ENCODE measurements at regions not wholly inside any gene's neighbourhood (a gene's known extent, or its start where the extent isn't known, plus 50 kb on each side); places are given as distances from the start of the nearest gene placed in this dataset.

DNA sequence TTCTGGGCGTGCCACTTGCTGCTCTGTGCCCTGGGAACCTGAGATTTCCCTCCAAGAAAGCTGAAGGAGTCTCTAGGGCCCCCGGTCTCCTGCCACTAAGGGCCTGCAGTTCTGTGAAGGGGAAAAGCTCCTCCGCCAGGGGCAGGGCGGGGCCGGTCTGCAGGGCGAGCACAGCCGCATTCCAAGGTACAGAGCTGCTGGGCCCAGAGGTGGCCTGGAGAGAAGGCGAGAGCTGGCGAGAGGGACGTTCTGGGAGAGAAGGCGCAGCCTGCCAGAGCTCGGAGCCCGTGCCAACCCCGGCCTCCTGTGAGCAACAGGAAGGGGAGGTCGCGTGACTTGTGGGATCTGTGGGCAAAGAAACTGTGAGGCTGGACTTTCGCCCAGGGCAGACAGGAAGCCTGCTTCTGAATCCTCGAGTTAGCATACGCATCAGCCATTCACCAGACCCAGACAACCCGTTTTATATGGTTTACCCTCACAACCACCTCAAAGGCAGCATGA lies 500.4 kb downstream of the SHQ1 start:
- H3K27ac ChIP-seq: peak overlapping the region in 10 of 11 experiments; percentile 0 to 75 (median 61); a peak in 17 of 22 replicates
- TF ChIP-seq Cebpa-rat (IDR thresholded peaks at IDR 0.05): no peak
- peak overlapping the region; percentile 70 to 87 (median 82) for H3K4me2 ChIP-seq
- 0 out of 22 replicates have a peak, but pooled peaks cover 0 to 4% (median 0%) of the 10 kb centered on the region in 11 experiments for H3K9me3 ChIP-seq (replicated peaks in 1 of 11)
- H3K4me1 ChIP-seq: peaks cover 61 to 68% (median 65%) of the 10 kb centered on the region in 10 experiments
- H3K36me3 ChIP-seq: no peaks in the 10 kb centered on the region
- peaks cover 0 to 6% (median 0%) of the 10 kb centered on the region in 11 experiments; a peak in 1 of 22 replicates for H3K27me3 ChIP-seq
- no peaks in the 10 kb centered on the region for H4K20me1 ChIP-seq
- H3K9ac ChIP-seq: peak overlapping the region in 9 of 11 experiments; percentile 15 to 65 (median 58); a peak in 15 of 22 replicates
- H3K4me3 ChIP-seq: peak overlapping the region in 4 of 10 experiments; percentile 23 to 37 (median 25); a peak in 3 of 20 replicates

DNA sequence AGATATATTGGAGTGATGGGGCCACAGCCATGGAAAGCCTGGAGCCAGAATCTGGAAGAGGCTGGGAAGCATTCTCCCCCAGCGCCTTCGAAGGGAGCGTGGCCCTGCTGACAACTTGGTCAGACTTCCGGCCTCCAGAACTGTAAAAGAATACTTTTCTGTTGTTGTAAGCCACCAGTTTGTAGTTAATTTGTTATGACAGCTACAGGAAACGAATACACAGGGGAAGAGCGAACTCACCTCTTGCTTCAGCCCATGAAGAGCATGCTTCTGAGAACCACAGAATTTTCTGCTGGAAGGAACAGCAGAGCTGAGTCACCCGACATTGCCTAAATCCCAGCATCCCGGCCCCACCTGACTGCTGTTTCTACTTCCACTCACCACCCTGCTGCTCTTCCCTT lies 501.7 kb downstream of the SHQ1 start:
- H3K9ac ChIP-seq: peak overlapping the region in 5 of 11 experiments; percentile 7 to 39 (median 21); a peak in 5 of 22 replicates

DNA sequence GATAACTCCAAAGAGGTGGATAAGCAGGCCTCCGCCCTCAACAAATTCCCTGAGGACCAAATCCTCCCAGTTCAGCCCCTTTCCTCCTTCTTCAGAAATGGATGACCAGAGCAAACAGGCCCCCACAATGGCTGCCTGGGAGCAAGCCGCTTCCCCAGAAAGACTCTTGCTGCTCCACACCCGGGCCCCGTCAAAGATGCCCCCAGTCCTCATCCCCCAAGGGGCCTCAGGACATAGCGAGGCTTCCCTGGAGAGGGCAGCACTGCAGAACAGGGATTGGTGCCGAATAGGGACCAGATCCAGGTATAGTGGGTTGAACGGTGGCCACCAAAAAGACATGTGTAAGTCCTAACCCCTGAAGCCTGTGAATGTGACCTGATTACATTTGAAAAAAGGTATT lies 502.3 kb downstream of the SHQ1 start:
- H3K9me3 ChIP-seq (replicated peaks in 1 of 11): 0 out of 22 replicates have a peak, but pooled peaks cover 0 to 4% (median 0%) of the 10 kb centered on the region in 11 experiments
- H4K20me1 ChIP-seq: no peaks in the 10 kb centered on the region; a peak in 1 of 22 replicates
- peak overlapping the region in 5 of 11 experiments; percentile 7 to 39 (median 21); a peak in 4 of 22 replicates for H3K9ac ChIP-seq
- no peaks in the 10 kb centered on the region for H3K36me3 ChIP-seq
- H3K4me2 ChIP-seq: peak overlapping the region; percentile 70 to 87 (median 82)
- H3K27me3 ChIP-seq: peaks cover 0 to 4% (median 0%) of the 10 kb centered on the region in 11 experiments; a peak in 1 of 22 replicates
- peaks cover 64 to 83% (median 77%) of the 10 kb centered on the region in 10 experiments for H3K4me1 ChIP-seq
- no peak for TF ChIP-seq Cebpa-rat (IDR thresholded peaks at IDR 0.05)
- peak overlapping the region in 9 of 11 experiments; percentile 38 to 75 (median 59); a peak in 17 of 22 replicates for H3K27ac ChIP-seq
- no peak overlapping the region; a peak in 1 of 20 replicates for H3K4me3 ChIP-seq

More for the DNA sequence above, 501.7 kb downstream of the SHQ1 start:
- TF ChIP-seq Cebpa-rat (IDR thresholded peaks at IDR 0.05): peak in 2 of 11 experiments; percentile 26 to 27; a peak in 1 of 22 replicates
- H3K4me3 ChIP-seq: no peak overlapping the region
- peak overlapping the region; percentile 70 to 87 (median 82) for H3K4me2 ChIP-seq
- H3K27ac ChIP-seq: peak overlapping the region in 9 of 11 experiments; percentile 38 to 75 (median 59); a peak in 17 of 22 replicates
- 0 out of 22 replicates have a peak, but pooled peaks cover 0 to 4% (median 0%) of the 10 kb centered on the region in 11 experiments for H3K9me3 ChIP-seq (replicated peaks in 1 of 11)
- H4K20me1 ChIP-seq: no peaks in the 10 kb centered on the region; a peak in 1 of 22 replicates
- no peaks in the 10 kb centered on the region for H3K36me3 ChIP-seq
- peaks cover 64 to 80% (median 74%) of the 10 kb centered on the region in 10 experiments for H3K4me1 ChIP-seq
- peaks cover 0 to 6% (median 0%) of the 10 kb centered on the region in 11 experiments; a peak in 1 of 22 replicates for H3K27me3 ChIP-seq

DNA sequence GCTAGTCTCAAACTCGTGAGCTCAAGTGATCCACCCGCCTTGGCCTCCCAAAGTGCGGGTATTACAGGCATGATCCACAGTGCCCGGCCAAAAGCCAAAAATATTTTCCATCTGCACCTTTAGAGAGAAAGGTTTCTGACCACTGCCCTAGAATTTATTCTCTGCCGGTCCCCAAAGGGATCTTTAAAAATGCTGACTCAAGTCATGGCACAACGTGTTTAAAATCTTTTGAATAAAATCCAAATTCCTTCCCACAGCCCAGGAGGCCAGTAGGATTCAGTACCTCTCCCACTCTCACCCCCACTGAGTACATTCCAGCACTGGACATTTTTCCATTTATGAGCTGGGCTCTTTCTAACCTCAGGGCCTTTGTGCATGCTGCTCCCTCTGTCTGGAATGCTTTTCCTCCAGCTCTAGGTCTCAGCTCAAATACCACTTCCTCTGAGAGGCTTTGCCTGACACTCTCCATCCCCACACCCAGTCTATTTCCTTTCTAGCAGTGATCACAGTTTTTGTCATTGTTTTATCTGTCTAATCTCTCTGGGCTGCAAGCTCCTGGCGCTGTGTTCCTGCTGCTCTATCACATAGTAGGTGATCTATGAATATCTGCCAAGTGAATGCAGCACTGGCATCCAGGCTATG lies 502.9 kb downstream of the SHQ1 start:
- Histone ChIP-seq H3K27me3 (no peaks in the 10 kb centered on the region), H3K9ac (peak overlapping the region in 3 of 11 experiments; percentile 0 to 39 (median 21); a peak in 4 of 22 replicates), H4K20me1 (no peaks in the 10 kb centered on the region; a peak in 1 of 22 replicates), H3K4me1 (peaks cover 64 to 90% (median 82%) of the 10 kb centered on the region in 10 experiments), H3K4me3 (no peak overlapping the region), H3K9me3 (replicated peaks in 1 of 11) (0 out of 22 replicates have a peak, but pooled peaks cover 0 to 4% (median 0%) of the 10 kb centered on the region in 11 experiments), H3K4me2 (peak overlapping the region; percentile 70 to 87 (median 82)), H3K36me3 (no peaks in the 10 kb centered on the region), H3K27ac (peak overlapping the region in 9 of 11 experiments; percentile 41 to 75 (median 60); a peak in 16 of 22 replicates)
- TF ChIP-seq Cebpa-rat (IDR thresholded peaks at IDR 0.05): no peak

DNA sequence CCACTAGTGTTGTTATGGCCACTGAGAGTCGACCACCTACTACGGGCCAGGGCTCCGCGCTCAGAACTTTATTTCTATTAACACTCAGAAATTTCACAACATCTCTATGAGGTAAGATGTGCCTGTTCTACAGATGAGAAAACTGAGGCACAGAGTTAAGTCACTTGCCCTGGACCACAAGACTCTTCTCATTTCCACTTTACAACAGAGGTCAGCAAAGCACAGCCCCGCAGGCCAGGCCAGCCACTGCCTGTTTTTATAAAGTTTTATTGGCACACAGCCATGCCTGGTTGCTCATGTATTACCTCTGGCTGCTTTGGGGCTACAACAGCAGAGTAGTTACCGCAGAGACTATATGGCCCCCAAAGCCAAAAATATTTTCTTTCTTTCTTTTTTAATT lies 503.6 kb downstream of the SHQ1 start:
- TF ChIP-seq Cebpa-rat (IDR thresholded peaks at IDR 0.05): no peak
- Histone ChIP-seq H3K4me2 (peak overlapping the region; percentile 70 to 87 (median 82)), H3K36me3 (no peaks in the 10 kb centered on the region), H3K9ac (peak overlapping the region in 2 of 11 experiments; percentile 25 to 27; a peak in 3 of 22 replicates), H3K27ac (peak overlapping the region in 9 of 11 experiments; percentile 41 to 75 (median 60); a peak in 14 of 22 replicates), H3K4me3 (no peak overlapping the region), H4K20me1 (no peaks in the 10 kb centered on the region; a peak in 1 of 22 replicates), H3K4me1 (peaks cover 69 to 96% (median 87%) of the 10 kb centered on the region in 10 experiments), H3K27me3 (no peaks in the 10 kb centered on the region), H3K9me3 (replicated peaks in 1 of 11) (0 out of 22 replicates have a peak, but pooled peaks cover 0 to 4% (median 0%) of the 10 kb centered on the region in 11 experiments)

DNA sequence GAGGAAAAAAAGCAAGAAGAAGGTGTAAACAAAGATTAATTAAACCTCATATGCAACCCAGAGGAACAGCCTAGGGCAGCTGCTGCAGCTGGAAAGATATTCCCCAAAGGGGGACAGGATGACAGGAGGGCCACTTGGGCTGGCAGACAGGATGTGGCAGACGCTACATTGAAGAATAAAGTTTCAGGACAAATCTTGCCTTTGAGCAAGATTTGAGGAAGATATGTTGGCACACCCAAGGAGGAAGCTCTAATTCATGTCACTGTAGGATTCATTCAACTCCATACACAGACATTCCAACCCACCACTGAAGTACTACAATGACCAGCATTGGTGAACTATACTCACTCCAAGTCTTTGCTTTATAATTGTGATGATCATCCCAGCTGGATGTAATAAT lies 504.0 kb downstream of the SHQ1 start:
- TF ChIP-seq Cebpa-rat (IDR thresholded peaks at IDR 0.05): peak in 2 of 11 experiments; percentile 24 to 55; a peak in 2 of 22 replicates
- H3K4me1 ChIP-seq: peaks cover 73 to 97% (median 89%) of the 10 kb centered on the region in 10 experiments
- H3K4me3 ChIP-seq: no peak overlapping the region
- peak overlapping the region in 9 of 11 experiments; percentile 45 to 75 (median 60); a peak in 17 of 22 replicates for H3K27ac ChIP-seq
- H3K27me3 ChIP-seq: no peaks in the 10 kb centered on the region
- H3K36me3 ChIP-seq: no peaks in the 10 kb centered on the region
- peak overlapping the region; percentile 70 to 87 (median 82) for H3K4me2 ChIP-seq
- H3K9me3 ChIP-seq (replicated peaks in 1 of 11): no peaks in the 10 kb centered on the region
- peak overlapping the region in 7 of 11 experiments; percentile 1 to 61 (median 24); a peak in 9 of 22 replicates for H3K9ac ChIP-seq
- no peaks in the 10 kb centered on the region; a peak in 1 of 22 replicates for H4K20me1 ChIP-seq

DNA sequence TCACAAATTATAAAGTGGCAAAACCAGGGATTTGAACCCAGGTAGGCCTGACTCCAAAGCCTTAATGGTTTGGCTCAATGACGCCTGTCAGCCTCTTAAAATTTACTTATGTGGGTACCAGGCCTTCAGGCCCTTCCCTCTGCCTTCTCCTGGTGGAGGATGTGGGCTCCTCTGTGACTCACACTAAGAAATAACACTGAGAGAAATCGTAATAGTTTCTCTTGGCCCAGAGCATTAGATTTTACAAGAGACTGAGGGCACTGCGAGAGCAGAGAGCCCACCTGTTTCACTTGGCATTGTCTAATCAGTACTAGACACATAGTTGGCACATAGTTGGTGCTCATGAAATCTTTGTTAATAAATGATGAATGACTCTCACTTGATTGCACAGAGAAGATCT lies 505.2 kb downstream of the SHQ1 start:
- Histone ChIP-seq H3K4me2 (peak overlapping the region; percentile 70 to 87 (median 82); a peak in 17 of 22 replicates), H3K9me3 (replicated peaks in 1 of 11) (no peaks in the 10 kb centered on the region), H4K20me1 (no peaks in the 10 kb centered on the region; a peak in 1 of 22 replicates), H3K4me1 (peaks cover 68 to 95% (median 83%) of the 10 kb centered on the region in 10 experiments), H3K36me3 (no peaks in the 10 kb centered on the region), H3K4me3 (no peak overlapping the region), H3K27ac (peak overlapping the region in 4 of 11 experiments; percentile 45 to 75 (median 64); a peak in 6 of 22 replicates), H3K9ac (no peak overlapping the region), H3K27me3 (no peaks in the 10 kb centered on the region)
- TF ChIP-seq Cebpa-rat (IDR thresholded peaks at IDR 0.05): no peak

DNA sequence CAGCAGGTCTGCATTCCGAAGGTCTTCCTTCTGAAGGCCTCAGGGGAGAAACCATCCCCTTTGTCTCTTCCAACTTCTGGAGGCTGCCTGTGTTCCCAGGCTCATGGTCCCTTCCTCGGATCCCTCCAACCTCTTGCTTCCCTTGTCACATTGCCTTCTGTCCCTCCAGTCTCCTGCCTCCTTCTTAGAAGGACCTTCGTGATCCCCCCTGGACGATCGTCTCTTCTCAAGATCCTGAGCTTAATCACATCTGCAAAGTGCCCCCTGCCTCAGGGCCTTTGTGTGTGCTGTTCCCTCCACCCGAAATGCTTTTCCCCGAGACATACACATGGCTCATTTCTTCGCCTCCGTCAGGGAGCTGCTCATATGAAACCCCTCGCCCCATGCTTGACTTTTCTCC lies 505.8 kb downstream of the SHQ1 start:
- no peaks in the 10 kb centered on the region for H3K36me3 ChIP-seq
- no peaks in the 10 kb centered on the region; a peak in 1 of 22 replicates for H4K20me1 ChIP-seq
- H3K27me3 ChIP-seq: no peaks in the 10 kb centered on the region
- H3K4me2 ChIP-seq: peak overlapping the region in 5 of 11 experiments; percentile 80 to 87 (median 82); a peak in 7 of 22 replicates
- no peak for TF ChIP-seq Cebpa-rat (IDR thresholded peaks at IDR 0.05)
- peak overlapping the region in 5 of 11 experiments; percentile 7 to 75 (median 53); a peak in 7 of 22 replicates for H3K27ac ChIP-seq
- no peak overlapping the region for H3K9ac ChIP-seq
- peaks cover 62 to 89% (median 77%) of the 10 kb centered on the region in 10 experiments for H3K4me1 ChIP-seq
- H3K9me3 ChIP-seq (replicated peaks in 1 of 11): no peaks in the 10 kb centered on the region
- no peak overlapping the region for H3K4me3 ChIP-seq

All from BLaER1 treated with 17β-estradiol and CSF1 and Interleukin-3, amounts not matched to agents 10 nM and 100 nM (cell line).